Osteoblast (primary cell): ENCODE measurements at regions not wholly inside any gene's neighbourhood (a gene's known extent, or its start where the extent isn't known, plus 50 kb on each side); places are given as distances from the start of the nearest gene placed in this dataset.
"Not testable (repeated sequence)": the region's sequence is repeated elsewhere in the genome, so short reads cannot be mapped to it uniquely, and the experiment has no call there.

Source experiments
- DNase-seq: peaks from one replicate; pipeline ENCODE4 v3.0.0; 2011; ENCODE audit warnings: low spot score, mixed read lengths; ENCODE audit not compliant: insufficient read length; ENCODE audit errors: missing footprints
- H2AFZ ChIP-seq: 2 replicates; pipeline ENCODE4 v1.6.0; 2011; ENCODE audit warnings: mild to moderate bottlenecking, low read length
- H3K27ac ChIP-seq: 2 replicates; pipeline ENCODE4 v1.5.1; 2011; ENCODE audit warnings: mild to moderate bottlenecking, low read depth, low read length, moderate library complexity
- H3K27me3 ChIP-seq: 2 replicates; pipeline ENCODE4 v1.6.0; 2012; ENCODE audit warnings: mild to moderate bottlenecking, control low read depth, inconsistent platforms, low read length, moderate library complexity; ENCODE audit not compliant: insufficient read depth
- H3K36me3 ChIP-seq: 2 replicates; pipeline ENCODE4 v1.5.1; 2011; ENCODE audit warnings: mild to moderate bottlenecking, low read length, control low read depth, moderate library complexity; ENCODE audit not compliant: insufficient read depth
- H3K4me1 ChIP-seq: 2 replicates; pipeline ENCODE4 v1.5.1; 2011; ENCODE audit warnings: mild to moderate bottlenecking, low read length, control low read depth, moderate library complexity; ENCODE audit not compliant: insufficient read depth
- H3K4me2 ChIP-seq: 2 replicates; pipeline ENCODE4 v1.6.0; 2011; ENCODE audit warnings: mild to moderate bottlenecking, low read length; ENCODE audit not compliant: insufficient read depth
- H3K4me3 ChIP-seq: fragments of 200-600 bp; sonication (generic); 3 replicates; pipeline ENCODE4 v1.5.1; 2012; ENCODE audit warnings: mild to moderate bottlenecking, low read length, inconsistent platforms; ENCODE audit not compliant: insufficient read depth
- H3K79me2 ChIP-seq: 2 replicates; pipeline ENCODE4 v1.6.0; 2012; ENCODE audit warnings: mild to moderate bottlenecking, low read length, control low read depth, inconsistent platforms; ENCODE audit not compliant: insufficient read depth
- H3K9me3 ChIP-seq: 2 replicates; pipeline ENCODE4 v1.5.1; 2011; ENCODE audit warnings: low read depth, low read length, control low read depth
- H4K20me1 ChIP-seq: 2 replicates; pipeline ENCODE4 v1.6.0; 2012; ENCODE audit warnings: mild to moderate bottlenecking, low read length, control low read depth; ENCODE audit not compliant: insufficient read depth
- TF ChIP-seq, protein P1 (sequence below): IDR thresholded peaks from 2 replicates; pipeline ENCODE4 v1.5.1; 2011; ENCODE audit warnings: mild to moderate bottlenecking, low read depth, low read length, moderate library complexity; ENCODE audit errors: extremely low read depth

GRCh38 chr9:107832871-107833270 is 343.3 kb upstream of the KLF4 start:
- Histone ChIP-seq H3K79me2 (no peaks in the 10 kb centered on the region), H3K4me1 (no peaks in the 10 kb centered on the region), H3K27me3 (no peaks in the 10 kb centered on the region), H3K4me2 (no peak overlapping the region), H3K9me3 (no peaks in the 10 kb centered on the region), H3K4me3 (no peak overlapping the region), H2AFZ (no peak overlapping the region), H3K36me3 (no peaks in the 10 kb centered on the region), H3K27ac (no peak overlapping the region), H4K20me1 (no peaks in the 10 kb centered on the region)
- TF ChIP-seq, protein P1, sequence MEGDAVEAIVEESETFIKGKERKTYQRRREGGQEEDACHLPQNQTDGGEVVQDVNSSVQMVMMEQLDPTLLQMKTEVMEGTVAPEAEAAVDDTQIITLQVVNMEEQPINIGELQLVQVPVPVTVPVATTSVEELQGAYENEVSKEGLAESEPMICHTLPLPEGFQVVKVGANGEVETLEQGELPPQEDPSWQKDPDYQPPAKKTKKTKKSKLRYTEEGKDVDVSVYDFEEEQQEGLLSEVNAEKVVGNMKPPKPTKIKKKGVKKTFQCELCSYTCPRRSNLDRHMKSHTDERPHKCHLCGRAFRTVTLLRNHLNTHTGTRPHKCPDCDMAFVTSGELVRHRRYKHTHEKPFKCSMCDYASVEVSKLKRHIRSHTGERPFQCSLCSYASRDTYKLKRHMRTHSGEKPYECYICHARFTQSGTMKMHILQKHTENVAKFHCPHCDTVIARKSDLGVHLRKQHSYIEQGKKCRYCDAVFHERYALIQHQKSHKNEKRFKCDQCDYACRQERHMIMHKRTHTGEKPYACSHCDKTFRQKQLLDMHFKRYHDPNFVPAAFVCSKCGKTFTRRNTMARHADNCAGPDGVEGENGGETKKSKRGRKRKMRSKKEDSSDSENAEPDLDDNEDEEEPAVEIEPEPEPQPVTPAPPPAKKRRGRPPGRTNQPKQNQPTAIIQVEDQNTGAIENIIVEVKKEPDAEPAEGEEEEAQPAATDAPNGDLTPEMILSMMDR = no peak
- DNase-seq = no peak

DNA sequence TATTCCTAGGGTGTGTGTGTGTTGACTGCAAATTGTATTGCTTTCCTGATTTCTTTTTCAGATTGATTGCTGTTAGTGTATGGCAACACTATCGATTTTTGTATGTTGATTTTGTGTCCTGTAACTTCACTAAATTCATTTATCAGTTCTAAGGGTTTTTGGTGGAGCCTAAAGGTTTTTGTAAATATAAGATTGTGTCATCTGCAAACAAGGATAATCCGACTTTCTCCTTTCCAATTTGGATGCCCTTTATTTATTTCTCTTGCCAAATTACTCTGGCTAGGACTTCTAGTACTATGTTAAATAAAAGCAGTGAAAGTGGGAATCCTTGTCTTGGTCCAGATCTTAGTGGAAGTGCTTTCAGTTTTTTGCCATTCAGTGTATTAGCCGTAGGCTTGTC is 340.9 kb upstream of the KLF4 start:
- Histone ChIP-seq H3K4me1 (no peaks in the 10 kb centered on the region), H3K36me3 (no peaks in the 10 kb centered on the region), H3K27ac (no peak overlapping the region), H3K9me3 (no peaks in the 10 kb centered on the region), H3K79me2 (no peaks in the 10 kb centered on the region), H4K20me1 (no peaks in the 10 kb centered on the region), H2AFZ (no peak overlapping the region), H3K4me2 (no peak overlapping the region), H3K4me3 (no peak overlapping the region), H3K27me3 (no peaks in the 10 kb centered on the region)
- DNase-seq = no peak
- TF ChIP-seq, protein P1 = no peak

- H4K20me1 ChIP-seq = no peaks in the 10 kb centered on the region
- no peaks in the 10 kb centered on the region for H3K36me3 ChIP-seq
- H3K4me1 ChIP-seq = no peaks in the 10 kb centered on the region
- DNase-seq = no peak
- H3K4me2 ChIP-seq = no peak overlapping the region
- no peaks in the 10 kb centered on the region for H3K9me3 ChIP-seq
- H2AFZ ChIP-seq = no peak overlapping the region
- no peaks in the 10 kb centered on the region for H3K27me3 ChIP-seq
- TF ChIP-seq, protein P1 = no peak
- no peaks in the 10 kb centered on the region for H3K79me2 ChIP-seq
- no peak overlapping the region for H3K4me3 ChIP-seq
- H3K27ac ChIP-seq = no peak overlapping the region
These were observed 338.3 kb upstream of the KLF4 start for GRCh38 chr9:107827884-107828283.

DNA sequence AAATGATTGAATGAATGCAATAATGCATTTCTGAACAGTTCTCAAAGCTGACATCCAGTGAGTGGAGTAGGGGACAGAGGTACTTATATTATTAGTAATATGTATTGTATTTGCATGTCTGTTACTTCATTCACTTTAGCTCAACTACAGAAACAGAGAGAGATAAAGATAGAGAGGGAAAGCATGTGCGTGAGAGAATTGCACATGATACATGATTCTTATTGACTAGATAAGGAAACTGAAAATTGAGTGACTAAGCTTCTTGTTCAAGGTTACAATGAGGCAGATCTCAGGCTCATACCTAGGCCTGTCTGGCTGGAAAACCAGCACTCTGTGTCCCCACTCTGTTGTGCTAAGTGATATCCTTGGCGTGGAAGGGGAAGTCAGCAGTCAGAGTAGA is 337.7 kb upstream of the KLF4 start:
- no peak overlapping the region for H3K4me3 ChIP-seq

DNA sequence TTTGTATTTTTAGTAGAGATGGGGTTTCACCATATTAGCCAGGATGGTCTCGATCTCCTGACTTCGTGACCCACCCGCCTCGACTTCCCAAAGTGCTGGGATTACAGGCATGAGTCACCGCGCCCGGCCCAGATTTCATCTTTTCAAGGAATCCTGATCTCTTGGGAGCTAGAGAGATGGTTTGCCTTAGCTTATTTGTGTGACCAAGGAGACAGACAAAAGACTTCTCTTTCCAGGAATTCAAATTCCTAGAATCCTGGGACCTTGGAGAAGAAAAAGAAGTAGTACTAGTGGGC is 337.1 kb upstream of the KLF4 start:
- H3K4me3 ChIP-seq, H3K9me3 ChIP-seq, H4K20me1 ChIP-seq, DNase-seq, H3K79me2 ChIP-seq, H3K36me3 ChIP-seq, H3K4me1 ChIP-seq, H3K27ac ChIP-seq, H3K27me3 ChIP-seq, H2AFZ ChIP-seq, H3K4me2 ChIP-seq: not testable (repeated sequence)

More for the DNA sequence above, 337.7 kb upstream of the KLF4 start:
- H3K36me3 ChIP-seq = no peaks in the 10 kb centered on the region
- no peak overlapping the region for H3K27ac ChIP-seq
- no peaks in the 10 kb centered on the region for H4K20me1 ChIP-seq
- no peaks in the 10 kb centered on the region for H3K27me3 ChIP-seq
- H3K4me2 ChIP-seq = no peak overlapping the region
- TF ChIP-seq, protein P1 = no peak
- H3K9me3 ChIP-seq = no peaks in the 10 kb centered on the region
- no peaks in the 10 kb centered on the region for H3K4me1 ChIP-seq
- no peaks in the 10 kb centered on the region for H3K79me2 ChIP-seq
- no peak for DNase-seq
- no peak overlapping the region for H2AFZ ChIP-seq
